Erythroblast (primary cell): ENCODE measurements at regions not wholly inside any gene's neighbourhood (a gene's known extent, or its start where the extent isn't known, plus 50 kb on each side); places are given as distances from the start of the nearest gene placed in this dataset.

Source experiments
- GATA1 ChIP-seq: IDR thresholded peaks from 2 replicates; pipeline ENCODE4 v1.6.1; 2011; ENCODE audit warnings: low read depth, mild to moderate bottlenecking, control low read depth, low read length, moderate library complexity
- POLR2A ChIP-seq: IDR thresholded peaks from 2 replicates; pipeline ENCODE4 v1.6.1; 2011; ENCODE audit warnings: mild to moderate bottlenecking, low read length

GRCh38 chr14:53655080-53655785 is 301.4 kb downstream of the BMP4 start:
- TF ChIP-seq POLR2A = no peak
- TF ChIP-seq GATA1 = no peak
